NCI-H446 treated with DMSO at 0.1 percent for 48 hours (cell line): ENCODE measurements at regions not wholly inside any gene's neighbourhood (a gene's known extent, or its start where the extent isn't known, plus 50 kb on each side); places are given as distances from the start of the nearest gene placed in this dataset.

Source experiments
- DNase-seq: peaks from one replicate; lab custom pipeline; 2025; lab: John Stamatoyannopoulos, UW

- no peak for DNase-seq
Measured at GRCh38 chr20:20933142-20933958, 172.8 kb downstream of the LINC00237 start.

GRCh38 chr20:20932156-20932555 lies 174.0 kb downstream of the LINC00237 start:
- no peak for DNase-seq

GRCh38 chr20:20931632-20932031 lies 174.5 kb downstream of the LINC00237 start:
- DNase-seq: no peak

- no peak for DNase-seq
Measured at GRCh38 chr20:20931024-20931423, 175.1 kb downstream of the LINC00237 start.

- no peak for DNase-seq
Measured at GRCh38 chr20:20930500-20930899, 175.7 kb downstream of the LINC00237 start.

- no peak for DNase-seq
Measured at GRCh38 chr20:20929341-20929740, 176.8 kb downstream of the LINC00237 start.

GRCh38 chr20:20926222-20926905 lies 179.8 kb downstream of the LINC00237 start:
- no peak for DNase-seq

GRCh38 chr20:20920433-20920832 lies 185.7 kb downstream of the LINC00237 start:
- DNase-seq: no peak

GRCh38 chr20:20915844-20916243 lies 190.3 kb downstream of the LINC00237 start:
- DNase-seq: no peak

GRCh38 chr20:20904501-20904831 lies 192.0 kb upstream of the RALGAPA2 start:
- DNase-seq: no peak

GRCh38 chr20:20903773-20904500 lies 191.5 kb upstream of the RALGAPA2 start:
- no peak for DNase-seq

- no peak for DNase-seq
Measured at GRCh38 chr20:20897922-20898321, 185.5 kb upstream of the RALGAPA2 start.

GRCh38 chr20:20897145-20897544 lies 184.7 kb upstream of the RALGAPA2 start:
- no peak for DNase-seq

GRCh38 chr20:20896606-20897005 lies 184.2 kb upstream of the RALGAPA2 start:
- DNase-seq: no peak

GRCh38 chr20:20895537-20895936 lies 183.1 kb upstream of the RALGAPA2 start:
- DNase-seq: no peak

- DNase-seq: no peak
Measured at GRCh38 chr20:20894753-20895152, 182.3 kb upstream of the RALGAPA2 start.

- no peak for DNase-seq
Measured at GRCh38 chr20:20894280-20894679, 181.8 kb upstream of the RALGAPA2 start.

GRCh38 chr20:20892328-20892727 lies 179.9 kb upstream of the RALGAPA2 start:
- DNase-seq: no peak

- no peak for DNase-seq
Measured at GRCh38 chr20:20890751-20891150, 178.3 kb upstream of the RALGAPA2 start.

GRCh38 chr20:20888936-20889335 lies 176.5 kb upstream of the RALGAPA2 start:
- DNase-seq: no peak

GRCh38 chr20:20888266-20888656 lies 175.8 kb upstream of the RALGAPA2 start:
- no peak for DNase-seq

- DNase-seq: no peak
Measured at GRCh38 chr20:20887593-20888265, 175.3 kb upstream of the RALGAPA2 start.
